Activated CD8-positive, alpha-beta memory T cell treated with anti-CD3 and anti-CD28 coated beads, Interleukin-2, amount 10 ng/mL, durations not matched to agents 7 days and 5 days (primary cell): ENCODE measurements at regions not wholly inside any gene's neighbourhood (a gene's known extent, or its start where the extent isn't known, plus 50 kb on each side); places are given as distances from the start of the nearest gene placed in this dataset.

ENCODE experiments used
- ATAC-seq: fragments of 150-1000 bp; cut with Tn5 transposase; one replicate; pipeline ENCODE4 v1.10.0; 2021; ENCODE audit warnings: moderate library complexity
- CTCF ChIA-PET: fragments of 350-600 bp; sonication (Branson Sonifier 250); formaldehyde crosslinking; loops from one replicate; lab custom pipeline; 2021; ENCODE audit warnings: antibody characterized with exemption; lab: Charles Lee
- DNase-seq: peaks from one replicate; pipeline ENCODE4 v3.0.0-alpha.2; 2020
- H3K27ac Mint-ChIP-seq: one replicate; pipeline ENCODE4 v1.8.0; 2021; ENCODE audit warnings: mild to moderate bottlenecking, mixed read lengths
- H3K27me3 Mint-ChIP-seq: one replicate; pipeline ENCODE4 v1.8.0; 2021; ENCODE audit warnings: mixed read lengths
- H3K36me3 Mint-ChIP-seq: one replicate; pipeline ENCODE4 v1.8.0; 2021; ENCODE audit warnings: mild to moderate bottlenecking, mixed read lengths
- H3K4me1 Mint-ChIP-seq: one replicate; pipeline ENCODE4 v1.8.0; 2021; ENCODE audit warnings: mixed read lengths
- H3K4me3 Mint-ChIP-seq: one replicate; pipeline ENCODE4 v1.8.0; 2021; ENCODE audit warnings: mild to moderate bottlenecking, moderate library complexity, mixed read lengths
- H3K9me3 Mint-ChIP-seq: one replicate; pipeline ENCODE4 v1.8.0; 2022; ENCODE audit warnings: low read depth, mixed read lengths

- ATAC-seq (no peak), DNase-seq (no peak)
- no peaks in the 10 kb centered on the region for H3K36me3 Mint-ChIP-seq
- peaks cover 2% of the 10 kb centered on the region for H3K9me3 Mint-ChIP-seq
- H3K4me1 Mint-ChIP-seq = no peaks in the 10 kb centered on the region
- no peak overlapping the region for H3K4me3 Mint-ChIP-seq
- H3K27me3 Mint-ChIP-seq = no peaks in the 10 kb centered on the region
- CTCF ChIA-PET = no interaction called here
- no peak overlapping the region for H3K27ac Mint-ChIP-seq
Observed at GRCh38 chr7:20010877-20011276, 206.3 kb downstream of the MACC1 start.

- CTCF ChIA-PET = no interaction called here
- no peak overlapping the region for H3K27ac Mint-ChIP-seq
- ATAC-seq (no peak), DNase-seq (no peak)
- H3K36me3 Mint-ChIP-seq = no peaks in the 10 kb centered on the region
- peaks cover 2% of the 10 kb centered on the region for H3K9me3 Mint-ChIP-seq
- H3K4me1 Mint-ChIP-seq = no peaks in the 10 kb centered on the region
- no peaks in the 10 kb centered on the region for H3K27me3 Mint-ChIP-seq
- no peak overlapping the region for H3K4me3 Mint-ChIP-seq
Observed at GRCh38 chr7:20007510-20007909, 209.7 kb downstream of the MACC1 start.

- DNase-seq (no peak), ATAC-seq (no peak)
- H3K9me3 Mint-ChIP-seq = no peaks in the 10 kb centered on the region
- no peak overlapping the region for H3K4me3 Mint-ChIP-seq
- no peaks in the 10 kb centered on the region for H3K27me3 Mint-ChIP-seq
- no peaks in the 10 kb centered on the region for H3K36me3 Mint-ChIP-seq
- H3K27ac Mint-ChIP-seq = no peak overlapping the region
- CTCF ChIA-PET = no interaction called here
- no peaks in the 10 kb centered on the region for H3K4me1 Mint-ChIP-seq
Observed at GRCh38 chr7:20005081-20005480, 212.1 kb downstream of the MACC1 start.

GRCh38 chr7:19999681-20000080, 217.5 kb downstream of the MACC1 start:
- ATAC-seq = no peak
- no peak for DNase-seq
- H3K9me3 Mint-ChIP-seq = no peaks in the 10 kb centered on the region
- H3K27me3 Mint-ChIP-seq = no peaks in the 10 kb centered on the region
- H3K27ac Mint-ChIP-seq = no peak overlapping the region
- CTCF ChIA-PET = no interaction called here
- H3K4me1 Mint-ChIP-seq = no peaks in the 10 kb centered on the region
- H3K36me3 Mint-ChIP-seq = no peaks in the 10 kb centered on the region
- no peak overlapping the region for H3K4me3 Mint-ChIP-seq

- Mint-ChIP-seq H3K27ac (no peak overlapping the region), H3K4me1 (no peaks in the 10 kb centered on the region), H3K27me3 (no peaks in the 10 kb centered on the region), H3K36me3 (no peaks in the 10 kb centered on the region), H3K9me3 (no peaks in the 10 kb centered on the region), H3K4me3 (no peak overlapping the region)
- no peak for ATAC-seq
- no peak for DNase-seq
- CTCF ChIA-PET = no interaction called here
Observed at GRCh38 chr7:19991936-19992335, 218.5 kb upstream of the TMEM196 start.

GRCh38 chr7:19989906-19990305, 216.5 kb upstream of the TMEM196 start:
- no peaks in the 10 kb centered on the region for H3K27me3 Mint-ChIP-seq
- no peak overlapping the region for H3K27ac Mint-ChIP-seq
- H3K4me1 Mint-ChIP-seq = no peaks in the 10 kb centered on the region
- ATAC-seq (no peak), DNase-seq (no peak)
- H3K4me3 Mint-ChIP-seq = no peak overlapping the region
- no peaks in the 10 kb centered on the region for H3K36me3 Mint-ChIP-seq
- no peaks in the 10 kb centered on the region for H3K9me3 Mint-ChIP-seq
- CTCF ChIA-PET = no interaction called here

- ATAC-seq (no peak), DNase-seq (no peak)
- CTCF ChIA-PET = no interaction called here
- Mint-ChIP-seq H3K36me3 (no peaks in the 10 kb centered on the region), H3K27ac (no peak overlapping the region), H3K4me1 (no peaks in the 10 kb centered on the region), H3K4me3 (no peak overlapping the region), H3K27me3 (no peaks in the 10 kb centered on the region), H3K9me3 (no peaks in the 10 kb centered on the region)
Observed at GRCh38 chr7:19988860-19989259, 215.4 kb upstream of the TMEM196 start.

GRCh38 chr7:19984231-19984632, 210.8 kb upstream of the TMEM196 start:
- ATAC-seq = no peak

GRCh38 chr7:19982841-19983835, 209.7 kb upstream of the TMEM196 start:
- Mint-ChIP-seq H3K27ac (no peak overlapping the region), H3K9me3 (peaks cover 3% of the 10 kb centered on the region), H3K4me3 (no peak overlapping the region), H3K27me3 (no peaks in the 10 kb centered on the region), H3K36me3 (no peaks in the 10 kb centered on the region), H3K4me1 (no peaks in the 10 kb centered on the region)
- CTCF ChIA-PET = no interaction called here
- DNase-seq (no peak), ATAC-seq (no peak)

More at GRCh38 chr7:19984231-19984632, 210.8 kb upstream of the TMEM196 start:
- H3K4me3 Mint-ChIP-seq = no peak overlapping the region
- H3K4me1 Mint-ChIP-seq = no peaks in the 10 kb centered on the region
- DNase-seq = no peak
- no peaks in the 10 kb centered on the region for H3K36me3 Mint-ChIP-seq
- peaks cover 3% of the 10 kb centered on the region for H3K9me3 Mint-ChIP-seq
- CTCF ChIA-PET = no interaction called here
- H3K27me3 Mint-ChIP-seq = no peaks in the 10 kb centered on the region
- no peak overlapping the region for H3K27ac Mint-ChIP-seq

- Mint-ChIP-seq H3K4me3 (no peak overlapping the region), H3K36me3 (no peaks in the 10 kb centered on the region), H3K4me1 (no peaks in the 10 kb centered on the region), H3K27ac (no peak overlapping the region), H3K27me3 (no peaks in the 10 kb centered on the region), H3K9me3 (no peaks in the 10 kb centered on the region)
- ATAC-seq = no peak
- DNase-seq = no peak
- CTCF ChIA-PET = no interaction called here
Observed at GRCh38 chr7:19973581-19973980, 200.2 kb upstream of the TMEM196 start.

- no peak for ATAC-seq
- no peaks in the 10 kb centered on the region for H3K4me1 Mint-ChIP-seq
- H3K27ac Mint-ChIP-seq = no peak overlapping the region
- H3K9me3 Mint-ChIP-seq = no peaks in the 10 kb centered on the region
- no peak overlapping the region for H3K4me3 Mint-ChIP-seq
- CTCF ChIA-PET = no interaction called here
- DNase-seq = no peak
- H3K36me3 Mint-ChIP-seq = no peaks in the 10 kb centered on the region
- no peaks in the 10 kb centered on the region for H3K27me3 Mint-ChIP-seq
Observed at GRCh38 chr7:19972876-19973275, 199.5 kb upstream of the TMEM196 start.

- ATAC-seq (no peak), DNase-seq (no peak)
- H3K4me3 Mint-ChIP-seq = no peak overlapping the region
- no peaks in the 10 kb centered on the region for H3K4me1 Mint-ChIP-seq
- H3K36me3 Mint-ChIP-seq = no peaks in the 10 kb centered on the region
- CTCF ChIA-PET = no interaction called here
- no peak overlapping the region for H3K27ac Mint-ChIP-seq
- H3K27me3 Mint-ChIP-seq = no peaks in the 10 kb centered on the region
- no peaks in the 10 kb centered on the region for H3K9me3 Mint-ChIP-seq
Observed at GRCh38 chr7:19971956-19972355, 198.5 kb upstream of the TMEM196 start.

- CTCF ChIA-PET = no interaction called here
- no peak for ATAC-seq
Observed at GRCh38 chr7:19970514-19970913, 197.1 kb upstream of the TMEM196 start.

GRCh38 chr7:19969859-19970493, 196.6 kb upstream of the TMEM196 start:
- no peaks in the 10 kb centered on the region for H3K27me3 Mint-ChIP-seq
- no peak for ATAC-seq
- no peaks in the 10 kb centered on the region for H3K36me3 Mint-ChIP-seq
- H3K27ac Mint-ChIP-seq = no peak overlapping the region
- no peak for DNase-seq
- no peaks in the 10 kb centered on the region for H3K4me1 Mint-ChIP-seq
- no peak overlapping the region for H3K4me3 Mint-ChIP-seq
- CTCF ChIA-PET = no interaction called here
- no peaks in the 10 kb centered on the region for H3K9me3 Mint-ChIP-seq

More at GRCh38 chr7:19970514-19970913, 197.1 kb upstream of the TMEM196 start:
- H3K4me1 Mint-ChIP-seq = no peaks in the 10 kb centered on the region
- H3K27me3 Mint-ChIP-seq = no peaks in the 10 kb centered on the region
- H3K9me3 Mint-ChIP-seq = no peaks in the 10 kb centered on the region
- no peaks in the 10 kb centered on the region for H3K36me3 Mint-ChIP-seq
- DNase-seq = no peak
- no peak overlapping the region for H3K27ac Mint-ChIP-seq
- no peak overlapping the region for H3K4me3 Mint-ChIP-seq
